ENCODE measurements at regions not wholly inside any gene's neighbourhood (a gene's known extent, or its start where the extent isn't known, plus 50 kb on each side); places are given as distances from the start of the nearest gene placed in this dataset.

DNA sequence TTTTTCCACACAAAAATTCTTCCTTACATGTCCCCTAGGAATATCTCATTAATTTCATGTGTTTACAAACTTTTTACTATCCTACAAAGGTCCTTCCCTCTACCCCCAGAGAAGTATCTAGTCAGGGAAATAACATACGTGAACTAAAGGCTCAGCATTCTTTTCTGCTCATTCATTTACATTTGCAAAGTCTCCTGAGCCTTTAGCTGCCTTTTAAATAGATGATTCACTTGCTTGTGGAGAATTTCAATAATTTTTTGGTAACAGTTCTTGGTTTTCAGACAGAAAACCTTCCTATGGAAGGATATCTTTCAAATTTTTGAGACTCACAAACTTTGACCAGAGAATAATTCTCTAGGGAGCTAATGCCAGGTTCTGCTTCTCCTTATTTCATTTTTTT is 81.5 kb upstream of the RMDN2 start:
- ATAC-seq (no peak), DNase-seq (ENCODE audit: low read depth, low spot score) (no peak)
- Histone ChIP-seq H3K4me1 (ENCODE audit: control insufficient read depth in 1 of 2, insufficient read depth in 2 of 2, low read length in 2 of 2) (no peaks in the 10 kb centered on the region), H3K4me3 (replicated peaks in 1 of 2; ENCODE audit: low read depth in 1 of 2, low read length in 2 of 2) (no peak overlapping the region), H3K9me2 (ENCODE audit: insufficient read depth) (no peaks in the 10 kb centered on the region), H3K9ac (ENCODE audit: low read length) (no peak overlapping the region), H3K79me2 (ENCODE audit: insufficient read depth, low read length) (no peaks in the 10 kb centered on the region), H3K9me3 (ENCODE audit: control insufficient read depth in 1 of 2, insufficient read depth in 1 of 2, low read depth in 1 of 2, low read length in 2 of 2) (no peaks in the 10 kb centered on the region), H3K36me3 (ENCODE audit: control insufficient read depth in 1 of 2, insufficient read depth in 2 of 2, low read length in 2 of 2) (no peaks in the 10 kb centered on the region), H3K27ac (ENCODE audit: low read depth, low read length) (no peak overlapping the region), H2AFZ (ENCODE audit: low read depth, low read length, poor library complexity, severe bottlenecking) (no peak overlapping the region), H3K4me2 (ENCODE audit: low read length) (no peak overlapping the region), H3K27me3 (ENCODE audit: insufficient read depth, low read length) (no peaks in the 10 kb centered on the region), H4K20me1 (ENCODE audit: insufficient read depth) (no peaks in the 10 kb centered on the region)
- ChIA-PET CTCF (no interaction called here), POLR2A (no interaction called here), RAD21 (ENCODE audit: low non-redundant PET in 1 of 2, low total read pairs in 2 of 2, uncharacterized antibody in 2 of 2, unreplicated experiment in 2 of 2) (no interaction called here)
- intact Hi-C loops (cut with micrococcal nuclease), result no loop called here
- BruUV-seq (replicated peaks), result no TSS peak
- TF ChIP-seq ATF3 (IDR thresholded peaks at IDR 0.05) (no peak), EZH2phosphoT487 (IDR thresholded peaks at IDR 0.05; ENCODE audit: borderline replicate concordance) (no peak), JUND (IDR thresholded peaks at IDR 0.05) (no peak), ZNF274 (IDR thresholded peaks at IDR 0.05; ENCODE audit: low read depth, low read length) (no peak), ZFX (IDR thresholded peaks at IDR 0.05) (no peak)

DNA sequence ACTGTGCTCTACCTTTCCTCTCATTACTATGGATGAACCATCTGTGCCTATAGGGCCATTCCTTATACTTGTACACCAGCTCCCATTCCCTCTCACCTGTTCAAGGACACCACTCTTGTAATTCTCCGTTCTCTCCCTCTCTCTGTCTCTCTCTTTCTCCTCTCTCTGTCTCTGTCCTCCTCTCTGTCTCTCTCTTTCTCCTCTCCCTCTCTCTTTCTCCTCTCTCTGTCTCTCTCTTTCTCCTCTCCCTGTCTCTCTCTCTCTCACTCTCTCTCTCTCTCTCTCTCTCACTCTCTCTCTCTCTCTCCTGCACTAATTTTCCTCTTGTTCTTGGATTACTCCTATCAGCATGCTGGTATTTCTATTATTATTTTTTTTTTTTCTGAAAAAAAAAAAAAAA is 78.9 kb upstream of the RMDN2 start:
- TF ChIP-seq SP1 (IDR thresholded peaks at IDR 0.05; ENCODE audit: low read depth), result no peak
- no peak for TF ChIP-seq TCF7L2 (IDR thresholded peaks at IDR 0.05; ENCODE audit: borderline replicate concordance, extremely low read depth, insufficient read depth, insufficient read length)
- Histone ChIP-seq H3K79me2 (ENCODE audit: insufficient read depth, low read length) (no peaks in the 10 kb centered on the region), H3K27me3 (ENCODE audit: insufficient read depth, low read length) (no peaks in the 10 kb centered on the region), H3K9me2 (ENCODE audit: insufficient read depth) (no peaks in the 10 kb centered on the region; the same call in 1 of the 2 replicates), H3K9me3 (ENCODE audit: control insufficient read depth in 1 of 2, insufficient read depth in 1 of 2, low read depth in 1 of 2, low read length in 2 of 2) (no peaks in the 10 kb centered on the region), H3K4me3 (replicated peaks in 1 of 2; ENCODE audit: low read depth in 1 of 2, low read length in 2 of 2) (no peak overlapping the region), H3K36me3 (ENCODE audit: control insufficient read depth in 1 of 2, insufficient read depth in 2 of 2, low read length in 2 of 2) (no peaks in the 10 kb centered on the region), H3K4me2 (ENCODE audit: low read length) (no peak overlapping the region), H3K4me1 (ENCODE audit: control insufficient read depth in 1 of 2, insufficient read depth in 2 of 2, low read length in 2 of 2) (no peaks in the 10 kb centered on the region), H3K9ac (ENCODE audit: low read length) (no peak overlapping the region), H2AFZ (ENCODE audit: low read depth, low read length, poor library complexity, severe bottlenecking) (no peak overlapping the region), H4K20me1 (ENCODE audit: insufficient read depth) (no peaks in the 10 kb centered on the region), H3K27ac (ENCODE audit: low read depth, low read length) (no peak overlapping the region)
- RAD21 ChIA-PET (ENCODE audit: low non-redundant PET in 1 of 2, low total read pairs in 2 of 2, uncharacterized antibody in 2 of 2, unreplicated experiment in 2 of 2), result no interaction called here
- intact Hi-C loops (cut with micrococcal nuclease), result no loop called here
- DNase-seq (ENCODE audit: low read depth, low spot score) (no peak), ATAC-seq (no peak)
- BruUV-seq (replicated peaks), result no TSS peak
- POLR2A ChIA-PET, result no interaction called here
- CTCF ChIA-PET, result no interaction called here

Data from HCT116 (cell line).